Endodermal cell (in vitro differentiated cells): ENCODE measurements at regions not wholly inside any gene's neighbourhood (a gene's known extent, or its start where the extent isn't known, plus 50 kb on each side); places are given as distances from the start of the nearest gene placed in this dataset.

Experiments used
- DNase-seq: peaks from one replicate; pipeline ENCODE4 v3.0.0-alpha.2; 2017
- H3K27ac ChIP-seq: 2 replicates; pipeline ENCODE4 v1.5.1; 2013; ENCODE audit warnings: mild to moderate bottlenecking, low read depth, low read length, moderate library complexity
- H3K27me3 ChIP-seq: 2 replicates; pipeline ENCODE4 v1.6.1; 2013; ENCODE audit warnings: mild to moderate bottlenecking, low read length, moderate library complexity; ENCODE audit not compliant: insufficient read depth, control insufficient read depth, poor library complexity, severe bottlenecking
- H3K36me3 ChIP-seq: 2 replicates; pipeline ENCODE4 v1.7.0; 2013; ENCODE audit warnings: mild to moderate bottlenecking, low read length, moderate library complexity; ENCODE audit not compliant: control insufficient read depth, insufficient read depth
- H3K4me1 ChIP-seq: one replicate; pipeline ENCODE4 v1.7.0; 2013; ENCODE audit warnings: low read length; ENCODE audit not compliant: control insufficient read depth, insufficient read depth
- H3K4me3 ChIP-seq: 2 replicates; pipeline ENCODE4 v1.5.1; 2013; ENCODE audit warnings: mild to moderate bottlenecking, low read length, moderate library complexity
- H3K9ac ChIP-seq: 2 replicates; pipeline ENCODE4 v1.6.1; 2013; ENCODE audit warnings: mild to moderate bottlenecking, low read length, moderate library complexity; ENCODE audit not compliant: poor library complexity, severe bottlenecking; ENCODE audit errors: extremely low read depth
- H3K9me3 ChIP-seq: 2 replicates; pipeline ENCODE4 v1.6.1; 2013; ENCODE audit warnings: mild to moderate bottlenecking, low read length, moderate library complexity; ENCODE audit not compliant: control insufficient read depth
- H3K27ac Mint-ChIP-seq: 2 replicates; pipeline ENCODE4 v1.8.0; 2020; ENCODE audit warnings: mixed read lengths
- H3K27me3 Mint-ChIP-seq: 2 replicates; pipeline ENCODE4 v1.8.0; 2021; ENCODE audit warnings: mild to moderate bottlenecking, mixed read lengths; ENCODE audit not compliant: insufficient read depth
- H3K36me3 Mint-ChIP-seq: 2 replicates; pipeline ENCODE4 v1.8.0; 2020; ENCODE audit warnings: low read depth, mixed read lengths
- H3K4me1 Mint-ChIP-seq: 2 replicates; pipeline ENCODE4 v1.8.0; 2020; ENCODE audit warnings: mixed read lengths
- H3K4me3 Mint-ChIP-seq: 2 replicates; pipeline ENCODE4 v1.8.0; 2020; ENCODE audit warnings: mild to moderate bottlenecking, moderate library complexity, mixed read lengths
- H3K9me3 Mint-ChIP-seq: 2 replicates; pipeline ENCODE4 v1.8.0; 2020; ENCODE audit warnings: mild to moderate bottlenecking, mixed read lengths
- CTCF ChIP-seq: fragments of 200-600 bp; sonication (generic); conservative IDR thresholded peaks from 2 replicates; pipeline ENCODE4 v1.5.0; 2021; ENCODE audit warnings: antibody characterized with exemption, mild to moderate bottlenecking
- WGBS, 2 experiments: methylation state at CpG; one replicate each; pipeline versions ENCODE4 v1.1.5 to v1.1.7; 2013; ENCODE audit warnings: missing lambda C conversion rate in 2 of 2, mixed read lengths in 1 of 2; ENCODE audit not compliant: insufficient coverage in 1 of 2, insufficient read length in 1 of 2; 5-methylcytosine and 5-hydroxymethylcytosine counted together

GRCh38 chr2:146632707-146633106, 1212.1 kb upstream of the ACVR2A start:
- Mint-ChIP-seq H3K27ac (no peak overlapping the region), H3K4me3 (no peak overlapping the region), H3K36me3 (no peaks in the 10 kb centered on the region), H3K4me1 (no peaks in the 10 kb centered on the region), H3K9me3 (no peaks in the 10 kb centered on the region), H3K27me3 (no peaks in the 10 kb centered on the region)
- Histone ChIP-seq H3K4me1 (no peaks in the 10 kb centered on the region), H3K27ac (no peak overlapping the region), H3K9ac (no peak overlapping the region), H3K9me3 (no peaks in the 10 kb centered on the region), H3K4me3 (no peak overlapping the region), H3K36me3 (no peaks in the 10 kb centered on the region), H3K27me3 (no peaks in the 10 kb centered on the region)
- WGBS, 2 experiments: 93 to 100% methylated on average over 1 to 4 of the region's 4 CpGs
- no peak for TF ChIP-seq CTCF
- no peak for DNase-seq

GRCh38 chr2:146624430-146625160, 1220.2 kb upstream of the ACVR2A start:
- H3K4me1 ChIP-seq: no peaks in the 10 kb centered on the region
- no peaks in the 10 kb centered on the region for H3K36me3 ChIP-seq
- 88% methylated on average over 3 of the region's 3 CpGs; no CpG with 5 or more reads in 1 of the 2 experiments for WGBS, 2 experiments
- TF ChIP-seq CTCF: no peak
- H3K4me3 ChIP-seq: no peak overlapping the region
- H3K27me3 ChIP-seq: no peaks in the 10 kb centered on the region
- Mint-ChIP-seq H3K4me3 (no peak overlapping the region), H3K4me1 (peaks cover 5% of the 10 kb centered on the region), H3K27me3 (no peaks in the 10 kb centered on the region), H3K9me3 (no peaks in the 10 kb centered on the region), H3K36me3 (no peaks in the 10 kb centered on the region), H3K27ac (no peak overlapping the region)
- no peak overlapping the region for H3K27ac ChIP-seq
- H3K9ac ChIP-seq: no peak overlapping the region
- no peak for DNase-seq
- no peaks in the 10 kb centered on the region for H3K9me3 ChIP-seq

- peaks cover 5% of the 10 kb centered on the region for H3K4me1 Mint-ChIP-seq
- no peak overlapping the region for H3K27ac ChIP-seq
- no peak overlapping the region for H3K27ac Mint-ChIP-seq
- no peaks in the 10 kb centered on the region for H3K27me3 Mint-ChIP-seq
- H3K36me3 ChIP-seq: no peaks in the 10 kb centered on the region
- peaks cover 4% of the 10 kb centered on the region for H3K9me3 ChIP-seq
- TF ChIP-seq CTCF: no peak
- H3K4me3 ChIP-seq: no peak overlapping the region
- peaks cover under 1% of the 10 kb centered on the region for H3K9me3 Mint-ChIP-seq
- H3K36me3 Mint-ChIP-seq: no peaks in the 10 kb centered on the region
- no peak for DNase-seq
- H3K4me1 ChIP-seq: no peaks in the 10 kb centered on the region
- WGBS, 2 experiments: 97 to 100% methylated on average over 1 to 2 of the region's 3 CpGs
- no peak overlapping the region for H3K4me3 Mint-ChIP-seq
- H3K9ac ChIP-seq: no peak overlapping the region
- no peaks in the 10 kb centered on the region for H3K27me3 ChIP-seq
These were observed 1221.1 kb upstream of the ACVR2A start for GRCh38 chr2:146623771-146624170.
